DND-41 (cell line): ENCODE measurements at regions not wholly inside any gene's neighbourhood (a gene's known extent, or its start where the extent isn't known, plus 50 kb on each side); places are given as distances from the start of the nearest gene placed in this dataset.

Experiments used
- ATAC-seq: fragments of 200-7000 bp; cut with Tn5 transposase; 3 replicates; pipeline ENCODE4 v1.9.1; 2021; ENCODE audit warnings: low read depth; ENCODE audit not compliant: insufficient read depth
- DNase-seq: peaks from one replicate; pipeline ENCODE4 v3.0.0-alpha.2; 2020
- H2AFZ ChIP-seq: 2 replicates; pipeline ENCODE4 v1.6.0; 2012; ENCODE audit warnings: low read depth, low read length
- H3K27ac ChIP-seq: 2 replicates; pipeline ENCODE4 v1.5.1; 2012; ENCODE audit warnings: low read length, inconsistent platforms
- H3K27me3 ChIP-seq: fragments of 200-600 bp; sonication (generic); 2 replicates; pipeline ENCODE4 v1.6.0; 2012; ENCODE audit warnings: low read length, mild to moderate bottlenecking, inconsistent platforms; ENCODE audit not compliant: insufficient read depth, poor library complexity
- H3K36me3 ChIP-seq: 2 replicates; pipeline ENCODE4 v1.5.1; 2012; ENCODE audit warnings: low read length, inconsistent platforms; ENCODE audit not compliant: insufficient read depth
- H3K4me1 ChIP-seq: 2 replicates; pipeline ENCODE4 v1.5.1; 2012; ENCODE audit warnings: mild to moderate bottlenecking, low read length; ENCODE audit not compliant: insufficient read depth
- H3K4me2 ChIP-seq: 2 replicates; pipeline ENCODE4 v1.6.0; 2012; ENCODE audit warnings: mild to moderate bottlenecking, moderate library complexity, low read length, inconsistent platforms; ENCODE audit not compliant: insufficient read depth
- H3K4me3 ChIP-seq, 2 experiments: fragments of 200-600 bp in 1 of 2; shearing (Covaris generic) in 1 of 2; 2 replicates each; pipeline ENCODE4 v1.5.1; 2012 to 2016; ENCODE audit warnings: inconsistent platforms in 2 of 2, low read length in 2 of 2, mild to moderate bottlenecking in 2 of 2, low read depth in 1 of 2, moderate library complexity in 1 of 2
- H3K79me2 ChIP-seq: 2 replicates; pipeline ENCODE4 v1.6.0; 2012; ENCODE audit warnings: low read length, inconsistent platforms; ENCODE audit not compliant: insufficient read depth
- H3K9ac ChIP-seq: 2 replicates; pipeline ENCODE4 v1.6.0; 2012; ENCODE audit warnings: low read depth, mild to moderate bottlenecking, inconsistent platforms, low read length, moderate library complexity
- H3K9me3 ChIP-seq: 2 replicates; pipeline ENCODE4 v1.5.1; 2012; ENCODE audit warnings: low read length, moderate library complexity, mild to moderate bottlenecking, inconsistent platforms; ENCODE audit not compliant: insufficient read depth, severe bottlenecking
- H4K20me1 ChIP-seq: 2 replicates; pipeline ENCODE4 v1.6.0; 2012; ENCODE audit warnings: low read length; ENCODE audit not compliant: insufficient read depth
- EZH2 ChIP-seq: IDR thresholded peaks from 3 replicates; pipeline ENCODE4 v1.6.1; 2012; ENCODE audit warnings: borderline replicate concordance, low read depth, mild to moderate bottlenecking, moderate library complexity, low read length, inconsistent platforms; ENCODE audit not compliant: severe bottlenecking
- TF ChIP-seq, protein P1 (sequence below): IDR thresholded peaks from 2 replicates; pipeline ENCODE4 v1.5.1; 2012; ENCODE audit warnings: borderline replicate concordance, low read length, moderate library complexity, mild to moderate bottlenecking; ENCODE audit not compliant: poor library complexity, severe bottlenecking; ENCODE audit errors: extremely low read depth

DNA sequence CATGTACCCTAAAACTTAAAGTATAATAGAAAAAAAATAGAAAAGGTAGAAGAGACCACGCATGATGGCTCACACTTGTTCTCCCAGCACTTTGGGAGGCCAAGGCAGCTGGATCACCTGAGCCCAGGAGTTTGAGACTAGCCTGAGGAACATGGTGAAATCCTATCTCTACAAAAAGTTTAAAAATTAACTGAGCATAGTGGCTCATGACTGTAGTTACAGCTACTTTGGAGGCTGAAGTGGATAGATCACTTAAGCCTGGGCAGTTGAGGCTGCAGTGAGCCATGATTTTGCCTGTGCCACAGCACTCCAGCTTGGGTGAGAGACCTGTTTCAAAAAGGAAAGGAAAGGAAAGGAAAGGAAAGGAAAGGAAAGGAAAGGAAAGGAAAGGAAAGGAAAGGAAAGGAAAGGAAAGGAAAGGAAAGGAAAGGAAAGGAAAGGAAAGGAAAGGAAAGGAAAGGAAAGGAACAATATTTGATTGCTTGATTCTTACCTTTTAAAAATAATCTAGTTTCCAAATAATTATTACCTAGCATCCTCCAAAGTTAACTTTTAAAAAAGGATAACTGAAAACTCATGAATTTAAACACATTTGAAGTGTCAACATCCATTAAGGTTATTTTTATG is 99.9 kb upstream of the PAX6 start:
- Histone ChIP-seq H3K9me3 (no peaks in the 10 kb centered on the region), H3K79me2 (no peaks in the 10 kb centered on the region), H2AFZ (no peak overlapping the region), H3K4me1 (no peaks in the 10 kb centered on the region), H3K9ac (no peak overlapping the region), H3K4me3 (no peak overlapping the region), H3K27me3 (no peaks in the 10 kb centered on the region), H3K4me2 (no peak overlapping the region), H3K36me3 (no peaks in the 10 kb centered on the region), H3K27ac (no peak overlapping the region), H4K20me1 (no peaks in the 10 kb centered on the region)
- DNase-seq (no peak), ATAC-seq (no peak)
- no peak for TF ChIP-seq EZH2
- TF ChIP-seq, protein P1, sequence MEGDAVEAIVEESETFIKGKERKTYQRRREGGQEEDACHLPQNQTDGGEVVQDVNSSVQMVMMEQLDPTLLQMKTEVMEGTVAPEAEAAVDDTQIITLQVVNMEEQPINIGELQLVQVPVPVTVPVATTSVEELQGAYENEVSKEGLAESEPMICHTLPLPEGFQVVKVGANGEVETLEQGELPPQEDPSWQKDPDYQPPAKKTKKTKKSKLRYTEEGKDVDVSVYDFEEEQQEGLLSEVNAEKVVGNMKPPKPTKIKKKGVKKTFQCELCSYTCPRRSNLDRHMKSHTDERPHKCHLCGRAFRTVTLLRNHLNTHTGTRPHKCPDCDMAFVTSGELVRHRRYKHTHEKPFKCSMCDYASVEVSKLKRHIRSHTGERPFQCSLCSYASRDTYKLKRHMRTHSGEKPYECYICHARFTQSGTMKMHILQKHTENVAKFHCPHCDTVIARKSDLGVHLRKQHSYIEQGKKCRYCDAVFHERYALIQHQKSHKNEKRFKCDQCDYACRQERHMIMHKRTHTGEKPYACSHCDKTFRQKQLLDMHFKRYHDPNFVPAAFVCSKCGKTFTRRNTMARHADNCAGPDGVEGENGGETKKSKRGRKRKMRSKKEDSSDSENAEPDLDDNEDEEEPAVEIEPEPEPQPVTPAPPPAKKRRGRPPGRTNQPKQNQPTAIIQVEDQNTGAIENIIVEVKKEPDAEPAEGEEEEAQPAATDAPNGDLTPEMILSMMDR, result no peak

DNA sequence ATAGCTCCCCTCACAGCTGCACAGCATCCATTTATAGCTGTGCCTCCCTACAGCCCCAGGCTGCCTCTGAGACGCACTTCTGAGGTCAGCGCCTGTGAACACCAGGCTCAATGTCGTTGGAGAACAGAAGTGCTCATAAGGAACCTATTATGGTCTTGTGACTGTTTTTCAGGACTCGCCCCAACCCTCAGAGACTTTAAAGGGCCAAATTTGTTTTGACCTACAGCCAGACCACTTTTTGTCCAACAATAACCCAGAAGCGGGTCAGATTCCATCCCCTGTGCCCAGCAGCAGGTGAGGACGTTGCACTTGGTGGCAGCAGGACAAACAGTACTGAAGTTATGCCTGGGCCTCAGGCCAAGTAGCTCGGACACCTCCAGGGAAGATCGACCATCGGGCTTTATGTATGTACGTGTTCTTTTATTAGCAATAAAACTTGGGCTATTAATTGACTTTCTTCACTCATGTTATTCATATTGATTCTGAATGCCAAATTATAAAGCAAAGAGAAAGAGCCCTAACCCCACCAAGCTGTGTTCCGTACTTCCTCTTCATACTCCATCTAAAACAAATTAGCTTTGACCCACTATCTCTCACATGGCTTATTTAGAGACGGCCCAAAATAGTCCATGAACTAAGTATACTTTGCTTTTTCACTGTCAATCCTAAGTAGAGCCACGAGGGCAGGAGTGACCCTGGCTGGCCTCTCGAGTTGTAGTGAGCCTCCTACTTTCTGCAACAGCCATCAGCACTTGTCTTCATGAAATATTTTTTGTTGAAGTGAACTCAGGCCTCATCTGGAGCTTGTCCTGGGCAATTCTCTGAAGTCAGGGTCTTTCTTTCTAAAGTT is 92.3 kb upstream of the PAX6 start:
- H4K20me1 ChIP-seq, result no peaks in the 10 kb centered on the region
- no peak overlapping the region for H3K4me2 ChIP-seq
- H3K4me1 ChIP-seq, result no peaks in the 10 kb centered on the region
- no peaks in the 10 kb centered on the region for H3K27me3 ChIP-seq
- no peak for TF ChIP-seq EZH2
- TF ChIP-seq, protein P1, result no peak
- DNase-seq, result no peak
- no peak overlapping the region for H2AFZ ChIP-seq
- H3K4me3 ChIP-seq, result no peak overlapping the region
- H3K79me2 ChIP-seq, result no peaks in the 10 kb centered on the region
- no peak overlapping the region for H3K9ac ChIP-seq
- no peaks in the 10 kb centered on the region for H3K36me3 ChIP-seq
- H3K9me3 ChIP-seq, result no peaks in the 10 kb centered on the region
- no peak overlapping the region for H3K27ac ChIP-seq
- ATAC-seq, result no peak

DNA sequence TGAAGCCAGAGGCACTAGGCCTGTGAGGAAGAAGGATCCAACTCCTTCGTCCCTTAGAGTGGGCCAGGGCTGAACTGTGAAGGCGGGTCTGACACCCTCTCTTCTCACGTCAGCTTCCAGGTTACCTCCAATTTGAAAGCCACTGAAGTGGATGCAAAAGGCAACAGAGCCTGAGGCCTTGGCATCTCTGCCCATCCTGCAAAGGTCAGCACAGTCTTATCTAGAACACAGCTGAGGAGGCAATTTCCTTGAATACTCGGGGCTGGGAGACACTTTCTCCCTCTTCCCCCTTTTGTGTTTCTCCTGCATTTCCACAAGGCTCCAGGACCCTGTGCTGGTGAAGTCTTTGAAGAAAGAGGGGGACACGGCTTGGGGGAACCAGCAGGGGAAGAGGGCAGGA is 91.6 kb upstream of the PAX6 start:
- DNase-seq, result no peak
- H3K27ac ChIP-seq, result no peak overlapping the region
- H3K4me2 ChIP-seq, result no peak overlapping the region
- no peaks in the 10 kb centered on the region for H3K27me3 ChIP-seq
- no peaks in the 10 kb centered on the region for H3K4me1 ChIP-seq
- no peaks in the 10 kb centered on the region for H4K20me1 ChIP-seq
- H3K79me2 ChIP-seq, result no peaks in the 10 kb centered on the region
- no peak overlapping the region for H3K4me3 ChIP-seq
- TF ChIP-seq, protein P1, result no peak
- no peak for TF ChIP-seq EZH2
- H2AFZ ChIP-seq, result no peak overlapping the region
- no peak for ATAC-seq
- H3K36me3 ChIP-seq, result no peaks in the 10 kb centered on the region
- H3K9me3 ChIP-seq, result no peaks in the 10 kb centered on the region
- H3K9ac ChIP-seq, result no peak overlapping the region
